WI38 (cell line): ENCODE measurements at regions not wholly inside any gene's neighbourhood (a gene's known extent, or its start where the extent isn't known, plus 50 kb on each side); places are given as distances from the start of the nearest gene placed in this dataset.

ENCODE experiments used
- H3K4me3 ChIP-seq: 2 replicates; pipeline ENCODE4 v1.5.1; 2011; ENCODE audit warnings: low read depth, mild to moderate bottlenecking, control low read depth, low read length
- TF ChIP-seq, protein P1 (sequence below): IDR thresholded peaks from 2 replicates; pipeline ENCODE4 v1.5.1; 2012; ENCODE audit warnings: low read depth, mild to moderate bottlenecking, control low read depth, low read length

DNA sequence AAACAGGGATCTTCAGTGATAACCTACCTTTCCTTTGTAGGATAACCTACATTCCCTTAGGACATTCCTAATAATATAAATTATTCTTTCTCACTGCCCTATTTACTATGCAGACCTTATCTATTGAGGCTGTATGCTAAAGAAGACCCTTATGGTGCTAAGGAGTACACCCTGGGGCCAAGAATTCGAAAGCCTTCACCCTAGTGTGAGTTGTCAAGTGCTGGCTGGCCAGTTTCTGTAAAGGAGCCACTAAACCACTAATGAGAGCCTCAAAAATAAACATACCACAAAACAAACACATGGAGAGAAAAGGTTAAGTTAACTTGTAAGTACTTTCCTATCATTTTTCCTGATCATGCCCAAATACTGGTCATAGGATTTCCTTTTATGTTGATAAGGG is 315.0 kb upstream of the CAMK1G start:
- TF ChIP-seq, protein P1, sequence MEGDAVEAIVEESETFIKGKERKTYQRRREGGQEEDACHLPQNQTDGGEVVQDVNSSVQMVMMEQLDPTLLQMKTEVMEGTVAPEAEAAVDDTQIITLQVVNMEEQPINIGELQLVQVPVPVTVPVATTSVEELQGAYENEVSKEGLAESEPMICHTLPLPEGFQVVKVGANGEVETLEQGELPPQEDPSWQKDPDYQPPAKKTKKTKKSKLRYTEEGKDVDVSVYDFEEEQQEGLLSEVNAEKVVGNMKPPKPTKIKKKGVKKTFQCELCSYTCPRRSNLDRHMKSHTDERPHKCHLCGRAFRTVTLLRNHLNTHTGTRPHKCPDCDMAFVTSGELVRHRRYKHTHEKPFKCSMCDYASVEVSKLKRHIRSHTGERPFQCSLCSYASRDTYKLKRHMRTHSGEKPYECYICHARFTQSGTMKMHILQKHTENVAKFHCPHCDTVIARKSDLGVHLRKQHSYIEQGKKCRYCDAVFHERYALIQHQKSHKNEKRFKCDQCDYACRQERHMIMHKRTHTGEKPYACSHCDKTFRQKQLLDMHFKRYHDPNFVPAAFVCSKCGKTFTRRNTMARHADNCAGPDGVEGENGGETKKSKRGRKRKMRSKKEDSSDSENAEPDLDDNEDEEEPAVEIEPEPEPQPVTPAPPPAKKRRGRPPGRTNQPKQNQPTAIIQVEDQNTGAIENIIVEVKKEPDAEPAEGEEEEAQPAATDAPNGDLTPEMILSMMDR, result no peak

DNA sequence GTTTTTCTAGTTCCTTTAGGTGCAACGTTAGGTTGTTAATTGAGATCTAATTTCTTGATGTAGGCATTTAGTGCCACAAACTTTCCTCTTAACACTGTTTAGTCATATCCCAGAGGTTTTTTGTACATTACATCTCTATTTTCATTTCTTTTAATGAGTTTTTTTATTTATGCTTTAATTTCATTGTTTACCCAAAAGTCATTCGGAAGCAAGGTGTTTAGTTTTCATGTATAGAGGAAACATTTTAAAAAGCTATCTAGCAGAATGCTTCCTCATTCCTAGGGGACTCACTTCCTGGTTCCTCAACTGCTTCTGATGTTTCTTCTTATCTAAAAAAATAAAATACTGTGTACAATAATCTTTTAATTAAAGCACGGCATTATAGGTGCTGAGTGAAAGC is 307.2 kb upstream of the CAMK1G start:
- H3K4me3 ChIP-seq, result no peak overlapping the region
- TF ChIP-seq, protein P1, result no peak

More for the DNA sequence above, 315.0 kb upstream of the CAMK1G start:
- H3K4me3 ChIP-seq, result no peak overlapping the region

DNA sequence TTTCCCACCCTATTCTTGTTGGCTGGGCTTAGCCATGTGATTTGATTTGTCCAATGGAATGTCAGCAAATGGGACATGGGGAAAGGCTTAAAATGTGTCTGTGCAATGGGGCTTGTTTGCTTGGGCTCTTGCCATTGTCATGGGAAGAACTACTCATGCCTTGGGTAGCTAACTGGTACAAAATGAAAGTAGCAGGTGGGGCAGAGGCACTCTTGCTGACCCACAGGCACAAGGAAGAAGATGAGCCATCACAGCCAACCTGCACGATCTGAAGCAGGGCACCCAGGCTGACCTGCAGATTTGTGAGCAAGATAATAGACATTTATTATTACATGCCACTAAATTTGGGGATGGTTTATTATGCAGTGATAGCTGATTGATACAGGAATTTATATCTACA is 305.9 kb upstream of the CAMK1G start:
- TF ChIP-seq, protein P1, result no peak
- H3K4me3 ChIP-seq, result no peak overlapping the region

DNA sequence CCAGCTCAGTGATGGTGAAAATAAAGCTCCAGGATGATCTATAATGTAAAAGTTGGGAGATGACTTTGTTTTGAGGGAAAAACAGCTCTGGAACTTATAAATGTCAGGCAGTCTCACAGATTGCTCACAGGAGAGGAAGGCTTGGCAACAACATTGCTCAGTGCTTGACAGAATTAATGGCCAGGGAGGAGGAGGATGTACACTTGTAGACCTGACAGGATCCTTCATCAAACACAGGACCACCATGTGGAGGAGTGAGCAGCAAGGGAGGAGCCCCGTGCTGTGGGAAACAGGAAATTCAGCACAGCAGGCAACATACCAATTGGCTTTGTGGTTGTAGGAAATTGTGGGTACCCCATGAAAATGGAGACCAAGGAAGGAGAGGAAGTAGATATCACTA is 291.8 kb upstream of the CAMK1G start:
- TF ChIP-seq, protein P1, result no peak

DNA sequence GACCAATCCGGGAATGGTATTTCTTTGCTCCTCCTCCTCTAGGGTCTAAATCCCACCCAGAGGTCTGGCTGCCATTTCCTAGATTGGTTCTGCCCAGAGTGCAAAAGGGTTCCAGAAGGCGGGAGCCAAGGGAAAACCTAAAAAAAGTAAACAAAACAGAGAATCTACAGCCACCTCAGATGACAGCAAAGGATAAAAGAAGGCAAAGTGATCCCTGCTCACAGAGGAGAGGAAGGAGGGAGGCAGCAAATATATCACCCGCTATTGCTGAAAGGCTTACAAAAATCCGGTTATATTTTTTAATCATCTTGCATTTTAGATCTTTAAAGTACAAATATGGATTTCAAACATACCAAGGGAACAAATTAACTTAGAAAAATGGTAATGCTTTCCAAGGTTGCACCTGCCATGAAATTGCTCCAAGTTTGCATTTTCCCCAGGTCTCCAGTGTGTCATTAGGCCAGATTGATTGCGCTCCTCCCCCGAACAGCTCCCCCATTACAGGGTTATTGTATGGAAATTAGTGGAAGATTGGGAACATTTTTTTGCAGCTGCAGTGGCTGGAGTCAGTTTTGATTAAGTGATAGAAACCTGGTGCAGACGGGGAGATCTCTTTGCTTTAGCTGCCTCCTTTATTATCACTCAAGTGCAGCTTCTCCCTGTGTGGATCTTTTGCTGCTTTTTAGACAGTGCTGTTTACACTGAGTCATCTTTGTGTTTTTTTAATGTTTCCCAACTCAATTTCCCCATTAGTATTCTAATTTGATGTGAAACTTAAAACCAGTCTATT is 280.5 kb upstream of the CAMK1G start:
- TF ChIP-seq, protein P1, result no peak
- H3K4me3 ChIP-seq, result no peak overlapping the region

More for the DNA sequence above, 291.8 kb upstream of the CAMK1G start:
- H3K4me3 ChIP-seq, result no peak overlapping the region

DNA sequence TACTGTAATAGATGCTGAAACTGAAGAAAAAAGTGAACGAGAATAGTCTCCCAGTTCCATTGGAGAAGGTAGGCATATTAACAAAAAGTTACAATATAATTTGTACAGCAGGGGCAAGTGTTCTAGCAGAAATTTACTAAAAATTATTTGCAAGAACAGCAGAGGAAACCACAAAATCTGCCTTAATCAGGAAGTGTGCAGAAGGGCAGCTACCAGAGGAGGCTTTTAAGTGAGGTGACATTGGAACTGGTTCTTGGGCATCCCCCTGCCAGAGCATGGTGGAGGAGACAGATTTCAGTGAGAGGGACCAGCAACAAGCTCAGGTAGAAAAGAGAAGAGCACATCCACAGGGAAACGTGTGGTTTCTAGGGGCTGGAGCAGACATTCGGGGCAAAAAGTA is 279.3 kb upstream of the CAMK1G start:
- H3K4me3 ChIP-seq, result no peak overlapping the region
- TF ChIP-seq, protein P1, result no peak

DNA sequence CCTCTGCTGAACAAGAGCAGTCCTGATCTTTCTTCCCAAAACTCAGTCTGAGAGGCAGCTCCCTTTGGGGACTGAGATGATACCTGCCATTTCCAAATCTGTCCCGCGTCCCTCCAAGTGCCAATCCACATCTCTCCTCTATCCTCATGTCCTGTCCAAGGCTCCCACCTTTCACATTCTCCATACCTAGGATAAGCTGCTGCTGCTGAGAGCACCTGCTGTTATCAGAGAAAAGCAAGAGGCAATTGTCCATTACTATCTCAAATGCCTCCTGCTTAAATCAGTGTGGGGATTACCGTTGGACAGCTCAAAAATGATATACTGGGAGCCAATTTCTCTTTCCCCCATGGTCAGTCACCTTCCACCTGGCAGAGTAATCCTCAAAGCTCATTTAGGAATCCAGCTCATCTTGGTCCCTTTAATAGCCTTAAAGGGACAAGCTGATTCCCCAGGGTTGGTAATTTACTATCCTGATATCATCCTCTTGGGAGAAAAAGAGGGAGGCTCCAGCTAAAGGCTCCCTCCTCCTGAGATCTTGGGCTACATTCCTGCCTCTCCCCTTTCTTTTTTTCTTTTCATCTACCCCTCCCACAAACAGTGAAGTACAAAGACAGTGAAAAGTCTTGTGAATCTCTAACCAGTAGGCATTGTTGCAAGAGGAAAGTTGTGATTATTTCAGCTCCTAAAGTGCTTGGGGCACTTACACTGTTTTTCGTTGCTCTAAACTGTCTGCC is 278.1 kb upstream of the CAMK1G start:
- H3K4me3 ChIP-seq, result no peak overlapping the region

More for the DNA sequence above, 278.1 kb upstream of the CAMK1G start:
- TF ChIP-seq, protein P1, result no peak
